ENCODE measurements at regions not wholly inside any gene's neighbourhood (a gene's known extent, or its start where the extent isn't known, plus 50 kb on each side); places are given as distances from the start of the nearest gene placed in this dataset.

DNA sequence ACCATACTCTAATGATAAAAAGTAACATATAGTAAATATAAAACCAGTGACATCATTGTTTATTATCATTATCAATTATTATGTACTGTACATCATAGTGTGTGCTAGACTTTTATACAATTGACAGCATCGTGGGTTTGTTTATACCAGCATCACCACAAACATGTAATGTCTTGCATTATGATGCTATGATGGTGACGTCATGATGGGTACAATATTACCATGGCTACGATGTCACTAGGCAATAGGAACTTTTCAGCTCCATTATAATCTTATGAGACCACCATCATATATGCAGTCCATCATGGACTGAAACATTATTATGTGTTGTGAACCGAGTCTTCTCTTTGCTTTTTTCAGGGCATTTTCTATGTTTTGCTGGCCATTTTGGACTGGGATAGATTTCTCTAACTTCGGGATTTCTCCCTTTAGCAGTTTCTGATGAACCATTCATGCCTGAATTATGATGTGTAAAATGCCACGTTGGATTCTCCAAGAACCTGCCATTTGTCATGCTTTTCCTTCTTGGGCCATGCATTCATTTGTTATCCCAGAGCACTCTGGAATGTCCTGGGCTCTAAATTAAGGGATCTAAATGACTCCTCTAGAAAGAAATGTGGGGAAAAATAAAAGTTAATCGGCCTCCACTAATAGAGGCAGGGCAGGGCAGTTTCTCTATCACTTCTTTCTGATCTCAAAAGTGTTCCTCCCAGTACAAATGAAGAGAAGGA, 325.6 kb upstream of the TNP1 start:
- Mint-ChIP-seq H3K4me1 (no peaks in the 10 kb centered on the region), H3K27ac (no peak overlapping the region), H3K36me3 (ENCODE audit: low read depth) (no peaks in the 10 kb centered on the region), H3K27me3 (no peaks in the 10 kb centered on the region), H3K4me3 (no peak overlapping the region), H3K9me3 (no peaks in the 10 kb centered on the region)
- no peak for ATAC-seq (replicated peaks)

DNA sequence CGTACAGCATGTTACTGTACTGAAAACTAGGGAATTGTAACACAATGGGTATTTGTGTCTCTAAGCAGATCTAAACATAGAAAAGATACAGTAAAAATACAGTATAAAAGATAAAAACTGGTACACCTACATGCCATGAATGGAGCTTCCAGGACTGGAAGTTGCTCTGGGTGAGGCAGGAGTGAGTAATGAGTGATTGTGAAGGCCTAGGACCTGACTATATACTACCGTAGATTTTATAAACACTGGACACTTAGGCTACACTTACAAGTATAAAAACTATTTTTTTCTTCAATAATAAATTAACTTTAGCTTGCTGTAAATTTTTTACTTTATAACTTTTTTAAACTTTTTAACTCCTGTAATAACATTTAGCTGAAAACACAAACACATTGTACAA, 324.4 kb upstream of the TNP1 start:
- no peak for ATAC-seq (replicated peaks)
- Mint-ChIP-seq H3K9me3 (no peaks in the 10 kb centered on the region), H3K27me3 (no peaks in the 10 kb centered on the region), H3K27ac (no peak overlapping the region), H3K4me3 (no peak overlapping the region), H3K36me3 (ENCODE audit: low read depth) (no peaks in the 10 kb centered on the region), H3K4me1 (no peaks in the 10 kb centered on the region)

DNA sequence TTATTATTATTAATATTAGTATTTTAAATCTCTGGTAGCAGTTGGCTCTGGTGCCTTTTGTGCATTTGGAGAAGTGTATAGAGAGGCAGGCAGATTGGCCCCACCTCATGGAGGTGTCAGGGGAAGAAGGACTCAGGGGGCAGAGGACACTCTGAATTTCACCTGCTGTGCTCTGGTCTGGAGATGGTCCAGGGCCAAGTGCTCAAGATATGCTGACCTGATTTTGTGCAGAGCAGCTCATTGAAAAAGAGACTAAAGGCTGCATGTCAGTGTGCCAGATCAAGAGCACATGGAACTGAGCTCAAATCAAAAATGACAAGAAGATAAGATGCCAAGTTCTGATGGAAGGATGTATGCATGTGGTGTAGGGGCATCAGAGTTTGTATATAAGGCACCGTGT, 323.6 kb upstream of the TNP1 start:
- Mint-ChIP-seq H3K36me3 (ENCODE audit: low read depth) (no peaks in the 10 kb centered on the region), H3K27me3 (no peaks in the 10 kb centered on the region), H3K27ac (no peak overlapping the region), H3K9me3 (no peaks in the 10 kb centered on the region), H3K4me3 (no peak overlapping the region), H3K4me1 (no peaks in the 10 kb centered on the region)
- ATAC-seq (replicated peaks) = no peak

DNA sequence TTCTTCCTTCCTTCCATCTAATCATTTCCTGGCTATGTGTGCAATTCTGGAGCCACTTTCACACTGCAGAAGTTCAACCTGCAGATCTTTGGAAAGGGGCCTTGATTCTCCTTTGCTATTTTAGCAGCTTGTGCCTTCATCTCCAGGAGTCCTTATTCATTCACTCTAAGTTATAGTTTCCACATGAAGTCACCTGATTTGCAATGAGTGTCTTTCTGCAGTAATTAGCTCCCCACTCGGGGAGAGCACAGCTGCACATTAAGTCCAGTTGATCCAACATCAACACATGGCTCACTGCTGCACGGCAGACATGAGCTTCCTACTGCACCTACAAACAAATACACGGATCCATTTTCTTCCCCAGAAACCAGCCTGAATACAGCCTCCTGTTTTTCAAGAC, 323.1 kb upstream of the TNP1 start:
- no peak for ATAC-seq (replicated peaks)
- Mint-ChIP-seq H3K36me3 (ENCODE audit: low read depth) (no peaks in the 10 kb centered on the region), H3K9me3 (no peaks in the 10 kb centered on the region), H3K27me3 (no peaks in the 10 kb centered on the region), H3K27ac (no peak overlapping the region), H3K4me3 (no peak overlapping the region), H3K4me1 (no peaks in the 10 kb centered on the region)

DNA sequence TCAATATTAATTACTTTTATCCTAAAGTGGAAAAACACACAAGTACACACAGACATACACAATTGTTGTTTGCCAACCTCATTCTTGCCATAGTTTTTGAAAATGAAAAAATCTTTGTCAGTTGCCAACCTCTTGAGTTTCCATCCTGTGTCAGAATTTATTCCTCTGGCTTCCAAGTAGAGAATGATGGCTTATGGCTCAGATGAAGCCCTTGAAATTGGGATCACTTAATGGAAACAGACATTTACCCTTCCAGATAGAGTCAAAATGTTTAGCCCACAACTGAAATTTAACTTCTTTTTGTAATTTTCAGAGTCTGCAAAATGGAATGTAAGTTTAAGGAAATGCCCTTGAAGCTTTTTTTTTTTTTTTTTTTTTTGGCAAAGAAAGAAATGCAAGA, 321.6 kb upstream of the TNP1 start:
- no peaks in the 10 kb centered on the region for H3K9me3 Mint-ChIP-seq
- no peak for ATAC-seq (replicated peaks)
- H3K4me1 Mint-ChIP-seq = no peaks in the 10 kb centered on the region
- peaks cover 3% of the 10 kb centered on the region for H3K27me3 Mint-ChIP-seq
- H3K27ac Mint-ChIP-seq = no peak overlapping the region
- no peak overlapping the region for H3K4me3 Mint-ChIP-seq
- H3K36me3 Mint-ChIP-seq (ENCODE audit: low read depth) = no peaks in the 10 kb centered on the region

DNA sequence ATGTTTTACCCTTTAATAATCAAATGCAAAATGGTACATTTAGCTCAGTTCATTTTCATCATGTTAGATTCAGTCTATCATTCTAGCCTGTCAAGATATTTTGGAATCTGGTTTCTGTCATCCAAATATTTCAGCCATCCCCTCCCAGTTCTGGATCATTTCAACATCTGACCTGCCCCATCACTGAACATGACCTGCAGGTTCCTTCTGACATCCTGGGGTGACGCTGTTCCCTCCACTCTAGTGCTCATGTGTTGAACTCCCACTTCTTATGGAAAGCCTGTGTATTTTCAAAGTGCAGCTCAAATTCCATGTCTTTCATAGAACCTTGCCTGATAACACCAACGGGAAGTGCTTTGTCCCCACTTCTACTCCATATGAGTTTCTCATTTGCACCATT, 320.0 kb upstream of the TNP1 start:
- no peak for ATAC-seq (replicated peaks)
- no peaks in the 10 kb centered on the region for H3K9me3 Mint-ChIP-seq
- no peaks in the 10 kb centered on the region for H3K4me1 Mint-ChIP-seq
- H3K27me3 Mint-ChIP-seq = peaks cover 3% of the 10 kb centered on the region
- H3K4me3 Mint-ChIP-seq = no peak overlapping the region
- no peak overlapping the region for H3K27ac Mint-ChIP-seq
- no peaks in the 10 kb centered on the region for H3K36me3 Mint-ChIP-seq (ENCODE audit: low read depth)

DNA sequence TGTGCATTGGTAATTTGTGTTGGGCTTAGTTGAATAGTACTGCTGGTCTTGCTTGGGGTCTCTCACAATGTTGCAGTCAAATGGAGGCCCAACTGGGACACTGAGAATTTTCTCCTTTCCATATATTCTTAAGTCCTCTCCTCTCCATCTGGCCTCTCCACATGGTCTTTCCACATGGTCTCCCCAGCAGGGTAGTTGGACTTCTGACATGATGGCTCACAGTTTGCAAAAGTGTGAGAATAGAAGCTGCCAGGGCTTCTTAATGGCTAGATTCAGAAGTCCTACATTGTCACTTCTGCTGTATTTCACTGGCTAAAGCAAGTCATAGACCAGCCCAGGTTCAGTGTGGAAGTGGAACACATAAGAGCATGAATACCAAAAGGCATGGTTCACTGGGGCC, 318.5 kb upstream of the TNP1 start:
- no peak overlapping the region for H3K27ac Mint-ChIP-seq
- no peaks in the 10 kb centered on the region for H3K4me1 Mint-ChIP-seq
- peaks cover 3% of the 10 kb centered on the region for H3K27me3 Mint-ChIP-seq
- no peaks in the 10 kb centered on the region for H3K9me3 Mint-ChIP-seq
- no peak overlapping the region for H3K4me3 Mint-ChIP-seq
- no peak for ATAC-seq (replicated peaks)
- no peaks in the 10 kb centered on the region for H3K36me3 Mint-ChIP-seq (ENCODE audit: low read depth)

DNA sequence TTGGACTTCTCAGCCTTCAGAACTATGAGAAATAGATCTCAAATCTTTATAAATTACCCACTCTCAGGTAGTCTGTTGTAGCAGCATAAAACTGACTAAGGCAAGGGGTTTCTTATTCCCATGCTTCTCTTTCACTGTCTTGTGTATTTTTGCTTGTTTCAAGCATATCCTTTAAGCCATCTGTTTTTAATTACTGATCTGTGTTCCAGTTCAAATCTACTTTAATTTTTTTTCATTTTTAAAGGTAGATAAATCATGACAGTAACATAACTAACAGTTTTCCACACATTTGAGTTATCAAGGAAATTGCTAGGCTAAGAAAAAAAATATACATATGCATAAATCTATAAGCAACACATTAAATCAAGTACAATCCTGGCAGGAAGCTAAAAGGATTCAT, 317.9 kb upstream of the TNP1 start:
- peaks cover 3% of the 10 kb centered on the region for H3K27me3 Mint-ChIP-seq
- no peak for ATAC-seq (replicated peaks)
- no peaks in the 10 kb centered on the region for H3K4me1 Mint-ChIP-seq
- H3K4me3 Mint-ChIP-seq = no peak overlapping the region
- no peaks in the 10 kb centered on the region for H3K36me3 Mint-ChIP-seq (ENCODE audit: low read depth)
- H3K9me3 Mint-ChIP-seq = no peaks in the 10 kb centered on the region
- H3K27ac Mint-ChIP-seq = no peak overlapping the region

DNA sequence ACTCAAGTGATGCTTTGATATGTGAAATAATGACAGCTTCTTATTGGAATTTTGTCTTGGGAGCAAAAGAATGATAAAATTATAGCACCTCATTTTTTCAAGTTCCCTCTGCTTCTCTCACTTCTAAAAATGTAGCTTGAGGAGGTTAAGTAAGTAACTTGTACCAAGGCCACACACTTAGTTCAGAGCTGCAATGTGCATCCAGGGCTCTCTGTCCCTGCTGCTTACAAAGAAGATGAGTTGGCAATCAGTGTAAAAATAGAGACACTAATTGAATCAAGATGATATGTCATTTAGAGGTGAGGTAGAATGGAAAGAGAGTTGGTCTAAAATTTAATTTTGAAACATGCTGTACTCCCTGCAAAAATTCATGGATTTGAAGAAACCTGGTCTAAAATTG, 312.0 kb upstream of the TNP1 start:
- H3K27me3 Mint-ChIP-seq = peaks cover 3% of the 10 kb centered on the region
- H3K36me3 Mint-ChIP-seq (ENCODE audit: low read depth) = no peaks in the 10 kb centered on the region
- no peak for ATAC-seq (replicated peaks)
- no peaks in the 10 kb centered on the region for H3K9me3 Mint-ChIP-seq
- no peak overlapping the region for H3K27ac Mint-ChIP-seq
- H3K4me1 Mint-ChIP-seq = no peaks in the 10 kb centered on the region
- no peak overlapping the region for H3K4me3 Mint-ChIP-seq

DNA sequence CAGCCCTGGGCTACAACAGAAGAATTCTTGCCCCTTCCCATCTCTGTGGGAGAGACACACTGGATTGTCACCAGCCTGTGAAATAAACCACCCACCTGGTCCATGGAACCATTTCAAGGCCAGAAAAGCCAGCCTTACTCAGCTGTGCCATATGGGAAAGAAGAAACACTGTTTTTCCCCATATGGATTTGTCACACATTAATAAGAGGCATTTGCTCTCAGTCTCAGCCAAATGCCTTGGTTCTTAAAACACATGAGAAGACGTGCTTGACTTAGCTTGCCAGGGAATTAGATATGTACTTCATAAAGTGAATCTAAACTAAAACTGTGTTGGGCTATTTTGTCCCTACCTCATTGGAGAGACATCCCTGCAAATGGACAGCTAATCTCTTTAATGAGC, 308.6 kb upstream of the TNP1 start:
- H3K36me3 Mint-ChIP-seq (ENCODE audit: low read depth) = no peaks in the 10 kb centered on the region
- no peak overlapping the region for H3K4me3 Mint-ChIP-seq
- no peaks in the 10 kb centered on the region for H3K4me1 Mint-ChIP-seq
- peaks cover 5% of the 10 kb centered on the region for H3K9me3 Mint-ChIP-seq
- no peak for ATAC-seq (replicated peaks)
- H3K27me3 Mint-ChIP-seq = peaks cover 3% of the 10 kb centered on the region
- no peak overlapping the region for H3K27ac Mint-ChIP-seq

DNA sequence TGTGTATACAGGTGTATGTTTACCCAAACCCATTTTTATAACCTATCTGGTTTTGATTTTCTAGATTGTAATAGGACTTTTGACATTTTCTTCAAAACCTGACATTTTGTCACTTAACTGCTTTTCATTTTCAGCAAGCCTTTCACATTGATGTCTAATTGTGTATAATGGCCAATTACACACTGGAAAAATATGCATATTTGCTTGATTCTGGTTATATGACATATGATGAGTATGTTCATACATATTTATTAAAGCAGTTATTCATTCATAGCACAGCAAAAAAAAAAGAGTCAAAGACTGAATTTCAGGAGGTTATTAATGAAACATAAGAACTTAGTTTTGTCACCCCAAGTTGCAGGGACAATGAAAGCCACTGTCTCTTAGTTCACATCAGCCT, 307.7 kb upstream of the TNP1 start:
- H3K4me3 Mint-ChIP-seq = no peak overlapping the region
- peaks cover 5% of the 10 kb centered on the region for H3K9me3 Mint-ChIP-seq
- no peak overlapping the region for H3K27ac Mint-ChIP-seq
- no peaks in the 10 kb centered on the region for H3K4me1 Mint-ChIP-seq
- no peak for ATAC-seq (replicated peaks)
- no peaks in the 10 kb centered on the region for H3K36me3 Mint-ChIP-seq (ENCODE audit: low read depth)
- peaks cover 3% of the 10 kb centered on the region for H3K27me3 Mint-ChIP-seq

DNA sequence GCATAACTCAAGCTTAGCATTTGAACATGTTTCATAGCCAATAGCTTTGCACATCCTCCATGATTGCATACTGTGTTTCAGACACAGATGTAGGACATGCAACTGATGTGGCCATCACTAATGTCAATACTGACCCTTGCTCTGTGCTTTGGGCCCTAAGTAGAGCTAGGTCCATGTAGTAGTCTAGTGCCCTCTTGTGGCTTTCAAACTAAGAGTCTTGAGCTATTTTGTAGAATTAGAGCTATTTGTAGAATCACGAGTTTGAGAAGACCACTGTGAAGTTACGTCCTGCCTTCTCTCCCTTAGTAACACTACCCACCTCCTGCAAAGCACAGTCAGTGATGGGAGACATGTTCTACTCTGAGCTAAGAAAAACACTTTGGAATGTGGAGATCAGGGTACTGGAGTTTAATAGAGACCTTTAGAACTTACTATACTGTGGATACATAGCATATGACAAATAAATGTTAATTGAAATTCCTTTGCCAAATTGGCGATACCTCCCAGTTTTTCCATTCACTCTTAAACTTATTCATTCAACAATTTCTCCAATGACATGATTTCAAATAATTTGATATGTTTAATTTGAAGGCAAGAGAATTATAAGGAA, 306.5 kb upstream of the TNP1 start:
- Mint-ChIP-seq H3K9me3 (peaks cover 5% of the 10 kb centered on the region), H3K36me3 (ENCODE audit: low read depth) (no peaks in the 10 kb centered on the region), H3K4me3 (no peak overlapping the region), H3K27me3 (peaks cover 12% of the 10 kb centered on the region), H3K27ac (no peak overlapping the region), H3K4me1 (no peaks in the 10 kb centered on the region)
- no peak for ATAC-seq (replicated peaks)

DNA sequence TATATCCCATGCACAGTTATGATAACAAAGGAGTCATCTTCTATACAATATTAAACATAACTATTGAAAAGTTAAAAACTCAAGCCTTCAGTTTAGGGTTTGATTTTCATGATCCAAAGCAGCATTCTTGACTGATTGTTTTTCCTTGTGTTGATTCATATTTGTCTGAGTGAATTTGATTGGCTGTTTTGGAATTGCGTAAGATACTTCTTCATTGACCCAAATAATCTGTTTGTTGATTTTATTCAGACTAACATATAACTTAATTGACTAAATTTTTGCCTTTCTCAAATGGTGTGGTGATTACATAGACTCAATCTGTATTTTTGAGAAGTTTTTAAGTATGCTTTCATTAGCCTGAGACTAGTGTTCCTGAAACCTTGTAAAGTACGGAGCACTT, 305.7 kb upstream of the TNP1 start:
- Mint-ChIP-seq H3K4me1 (no peaks in the 10 kb centered on the region), H3K9me3 (peaks cover 5% of the 10 kb centered on the region), H3K36me3 (ENCODE audit: low read depth) (no peaks in the 10 kb centered on the region), H3K27ac (no peak overlapping the region), H3K27me3 (peaks cover 12% of the 10 kb centered on the region), H3K4me3 (no peak overlapping the region)
- no peak for ATAC-seq (replicated peaks)

DNA sequence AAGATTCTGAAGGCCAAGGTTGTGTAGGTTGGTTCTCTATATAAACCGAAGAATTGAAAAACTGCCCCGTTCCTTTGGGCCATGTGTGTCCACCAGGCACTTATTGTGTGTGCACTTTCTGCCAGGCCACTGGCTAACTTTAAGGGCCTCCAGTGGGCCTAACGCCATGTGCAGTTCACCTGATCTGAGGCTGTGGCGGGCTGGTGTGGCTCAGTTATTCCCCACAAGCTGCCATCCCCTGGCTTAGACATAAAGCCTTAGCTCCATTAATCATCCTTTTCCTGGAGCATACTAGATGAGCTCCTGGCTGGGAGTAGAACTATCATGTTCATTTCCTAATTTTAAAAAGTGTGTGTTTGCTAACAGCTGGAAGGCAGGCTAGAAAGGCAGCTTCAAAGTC, 304.1 kb upstream of the TNP1 start:
- peaks cover 5% of the 10 kb centered on the region for H3K9me3 Mint-ChIP-seq
- H3K4me1 Mint-ChIP-seq = no peaks in the 10 kb centered on the region
- H3K36me3 Mint-ChIP-seq (ENCODE audit: low read depth) = no peaks in the 10 kb centered on the region
- H3K27ac Mint-ChIP-seq = no peak overlapping the region
- H3K4me3 Mint-ChIP-seq = no peak overlapping the region
- peaks cover 12% of the 10 kb centered on the region for H3K27me3 Mint-ChIP-seq
- ATAC-seq (replicated peaks) = no peak

DNA sequence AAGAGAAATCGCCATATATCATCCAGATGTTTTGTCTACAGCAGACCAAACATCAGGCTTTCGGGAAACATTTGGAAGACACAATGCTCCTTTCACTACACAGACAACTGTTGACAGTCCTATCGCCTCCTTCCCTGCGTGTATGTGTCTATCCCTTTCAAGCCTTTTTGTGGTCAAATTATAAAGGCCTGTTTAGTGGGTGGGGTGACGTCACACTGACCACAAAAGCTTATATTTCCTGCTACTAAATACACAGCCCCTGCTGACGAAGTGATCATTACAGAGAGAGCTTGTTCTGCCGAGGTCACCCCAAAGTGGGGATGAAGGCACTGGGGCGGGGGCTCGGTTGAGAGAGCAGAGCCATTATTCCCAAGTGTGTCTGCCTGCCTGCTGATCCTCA, 302.7 kb upstream of the TNP1 start:
- Mint-ChIP-seq H3K4me3 (no peak overlapping the region), H3K36me3 (ENCODE audit: low read depth) (no peaks in the 10 kb centered on the region), H3K9me3 (peaks cover 5% of the 10 kb centered on the region), H3K27ac (no peak overlapping the region), H3K27me3 (peaks cover 20% of the 10 kb centered on the region), H3K4me1 (no peaks in the 10 kb centered on the region)
- ATAC-seq (replicated peaks) = peak; percentile 18

Measured in activated T-helper 17 cell treated with anti-CD3 and anti-CD28 coated beads, Interleukin-2, amount 50 U/mL, for 72 hours (primary cell).